ENCODE measurements at regions not wholly inside any gene's neighbourhood (a gene's known extent, or its start where the extent isn't known, plus 50 kb on each side); places are given as distances from the start of the nearest gene placed in this dataset.

DNA sequence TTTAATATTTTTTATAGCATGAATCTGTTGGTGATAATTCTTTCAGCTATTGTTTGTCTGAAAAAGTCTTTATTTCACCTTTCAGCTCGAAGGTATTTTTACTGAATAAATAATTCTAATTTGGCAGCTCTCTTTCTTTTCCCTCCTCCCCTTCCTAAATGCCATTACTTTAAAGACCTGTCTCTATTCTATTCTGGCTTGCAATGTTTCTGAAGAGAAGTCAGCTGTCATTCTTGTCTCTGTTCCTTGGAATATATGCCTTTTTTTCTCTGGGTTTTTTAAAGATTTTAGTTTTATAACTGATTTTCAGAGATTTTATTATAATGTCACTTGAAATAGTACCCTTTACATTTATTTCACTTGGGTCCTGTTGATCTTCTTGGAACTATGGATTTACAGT is 237.9 kb upstream of the DAAM1 start:
- TF ChIP-seq POLR2A (IDR thresholded peaks at IDR 0.05), result no peak
- no peak for TF ChIP-seq POLR2AphosphoS5 (IDR thresholded peaks at IDR 0.05)
- TF ChIP-seq, protein P1, sequence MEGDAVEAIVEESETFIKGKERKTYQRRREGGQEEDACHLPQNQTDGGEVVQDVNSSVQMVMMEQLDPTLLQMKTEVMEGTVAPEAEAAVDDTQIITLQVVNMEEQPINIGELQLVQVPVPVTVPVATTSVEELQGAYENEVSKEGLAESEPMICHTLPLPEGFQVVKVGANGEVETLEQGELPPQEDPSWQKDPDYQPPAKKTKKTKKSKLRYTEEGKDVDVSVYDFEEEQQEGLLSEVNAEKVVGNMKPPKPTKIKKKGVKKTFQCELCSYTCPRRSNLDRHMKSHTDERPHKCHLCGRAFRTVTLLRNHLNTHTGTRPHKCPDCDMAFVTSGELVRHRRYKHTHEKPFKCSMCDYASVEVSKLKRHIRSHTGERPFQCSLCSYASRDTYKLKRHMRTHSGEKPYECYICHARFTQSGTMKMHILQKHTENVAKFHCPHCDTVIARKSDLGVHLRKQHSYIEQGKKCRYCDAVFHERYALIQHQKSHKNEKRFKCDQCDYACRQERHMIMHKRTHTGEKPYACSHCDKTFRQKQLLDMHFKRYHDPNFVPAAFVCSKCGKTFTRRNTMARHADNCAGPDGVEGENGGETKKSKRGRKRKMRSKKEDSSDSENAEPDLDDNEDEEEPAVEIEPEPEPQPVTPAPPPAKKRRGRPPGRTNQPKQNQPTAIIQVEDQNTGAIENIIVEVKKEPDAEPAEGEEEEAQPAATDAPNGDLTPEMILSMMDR (IDR thresholded peaks at IDR 0.05), result no peak
- Histone ChIP-seq H3K36me3 (no peaks in the 10 kb centered on the region), H3K4me1 (replicated peaks) (no peaks in the 10 kb centered on the region), H3K9me3 (no peaks in the 10 kb centered on the region), H3K27me3 (replicated peaks; ENCODE audit: insufficient read depth) (no peaks in the 10 kb centered on the region), H3K27ac (no peak overlapping the region), H3K4me3 (no peak overlapping the region)
- 44% methylated on average over 1 of the region's 1 CpG for WGBS
- DNase-seq (ENCODE audit: low spot score), result no peak
- intact Hi-C loops (cut with DNase I), result no loop called here

DNA sequence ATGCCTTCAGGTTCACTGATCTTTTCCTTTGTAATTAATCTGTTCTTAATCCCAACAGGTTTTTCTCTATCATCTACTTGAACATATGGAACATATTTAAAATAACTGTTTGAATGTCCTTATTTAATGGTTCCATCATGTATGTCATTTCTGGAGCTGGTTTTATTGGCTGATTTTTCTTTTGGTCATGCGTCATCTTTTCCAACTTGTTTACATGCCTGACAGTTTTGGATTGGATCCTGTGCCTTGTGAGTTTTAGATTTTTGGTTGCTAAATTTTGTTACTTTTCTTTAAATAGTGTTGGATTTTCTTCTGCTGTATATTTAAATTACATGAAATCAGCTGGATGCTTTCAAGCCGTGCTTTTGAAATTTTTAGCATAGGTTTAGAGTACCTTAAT is 237.3 kb upstream of the DAAM1 start:
- no peaks in the 10 kb centered on the region for H3K4me1 ChIP-seq (replicated peaks)
- no peaks in the 10 kb centered on the region for H3K9me3 ChIP-seq
- H3K36me3 ChIP-seq, result no peaks in the 10 kb centered on the region
- H3K4me3 ChIP-seq, result no peak overlapping the region
- intact Hi-C loops (cut with DNase I), result no loop called here
- WGBS, result 95% methylated on average over 2 of the region's 2 CpGs
- no peak for DNase-seq (ENCODE audit: low spot score)
- no peaks in the 10 kb centered on the region for H3K27me3 ChIP-seq (replicated peaks; ENCODE audit: insufficient read depth)
- no peak overlapping the region for H3K27ac ChIP-seq
- TF ChIP-seq POLR2A (IDR thresholded peaks at IDR 0.05), result no peak
- TF ChIP-seq, protein P1 (IDR thresholded peaks at IDR 0.05), result no peak
- no peak for TF ChIP-seq POLR2AphosphoS5 (IDR thresholded peaks at IDR 0.05)

DNA sequence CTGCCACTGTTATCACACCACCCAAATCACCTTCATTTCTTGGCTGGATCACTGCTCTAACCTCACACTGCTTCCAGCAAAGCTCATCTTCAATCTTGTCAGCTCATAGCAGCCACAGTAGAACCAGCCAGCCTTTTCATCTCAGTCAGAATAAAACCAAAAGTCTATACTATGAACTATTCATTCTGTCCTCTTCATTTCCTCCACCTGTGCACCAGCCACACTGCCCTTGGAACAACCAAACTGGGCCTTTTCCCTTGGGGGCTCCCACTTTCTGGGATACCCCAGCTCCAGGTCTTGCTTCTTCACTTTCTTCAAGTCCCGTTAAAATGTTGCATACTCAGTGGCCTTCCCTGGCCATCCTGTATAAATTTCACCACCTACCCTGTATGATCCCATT is 234.4 kb upstream of the DAAM1 start:
- Histone ChIP-seq H3K9me3 (no peaks in the 10 kb centered on the region), H3K27ac (no peak overlapping the region), H3K4me1 (replicated peaks) (no peaks in the 10 kb centered on the region), H3K4me3 (no peak overlapping the region), H3K27me3 (replicated peaks; ENCODE audit: insufficient read depth) (no peaks in the 10 kb centered on the region), H3K36me3 (no peaks in the 10 kb centered on the region)
- intact Hi-C loops (cut with DNase I), result no loop called here
- DNase-seq (ENCODE audit: low spot score), result no peak
- WGBS, result 97% methylated on average over 1 of the region's 1 CpG
- TF ChIP-seq POLR2A (IDR thresholded peaks at IDR 0.05) (no peak), POLR2AphosphoS5 (IDR thresholded peaks at IDR 0.05) (no peak)
- TF ChIP-seq, protein P1 (IDR thresholded peaks at IDR 0.05), result no peak

DNA sequence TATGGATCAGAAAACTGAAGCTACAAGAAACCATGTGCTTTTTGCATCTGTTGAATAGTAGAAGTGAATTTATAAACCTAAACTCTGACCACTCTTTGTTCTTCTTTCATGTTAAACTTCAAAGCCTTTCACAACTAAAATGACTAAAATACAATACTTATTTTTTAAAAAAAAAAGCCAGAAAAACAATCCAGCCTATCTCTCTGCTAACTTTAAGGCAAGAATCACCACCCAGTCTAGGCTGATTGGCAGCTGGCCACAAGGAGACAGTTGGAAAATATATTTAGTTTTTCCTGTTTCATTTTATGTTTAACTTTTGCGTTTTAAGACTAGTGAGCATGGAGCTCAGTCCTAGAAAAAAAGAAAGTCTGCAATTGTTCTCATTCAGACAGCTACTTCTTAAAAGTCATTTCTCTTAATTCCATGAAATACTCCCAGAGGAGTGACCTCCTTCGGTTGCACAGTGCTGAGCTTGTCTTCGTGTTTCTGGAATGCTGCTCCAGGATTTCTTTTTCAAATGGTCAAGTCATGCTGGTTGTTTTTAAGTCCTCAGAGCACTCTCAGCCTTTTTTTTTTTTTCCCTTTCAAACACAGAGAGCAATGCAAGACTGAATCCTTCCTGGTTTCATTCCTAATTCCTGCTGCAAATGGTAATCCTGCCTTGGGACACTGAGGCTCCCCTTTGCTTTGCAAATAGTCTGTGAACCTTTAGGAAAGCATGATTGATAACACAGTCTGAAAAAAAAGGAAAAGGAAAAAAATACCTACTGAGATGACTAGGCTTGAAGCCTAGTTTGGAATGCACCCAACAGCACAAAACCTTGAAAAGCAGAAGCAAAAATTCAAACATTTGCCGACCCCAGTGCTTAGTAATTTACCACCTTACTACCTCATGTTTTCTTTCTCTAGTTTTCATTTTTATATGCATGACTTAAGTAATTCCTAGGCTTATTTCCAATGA is 233.3 kb upstream of the DAAM1 start:
- Histone ChIP-seq H3K9me3 (no peaks in the 10 kb centered on the region), H3K36me3 (no peaks in the 10 kb centered on the region), H3K27me3 (replicated peaks; ENCODE audit: insufficient read depth) (no peaks in the 10 kb centered on the region), H3K27ac (no peak overlapping the region), H3K4me1 (replicated peaks) (no peaks in the 10 kb centered on the region), H3K4me3 (no peak overlapping the region)
- intact Hi-C loops (cut with DNase I), result no loop called here
- TF ChIP-seq POLR2AphosphoS5 (IDR thresholded peaks at IDR 0.05), result no peak
- TF ChIP-seq, protein P1 (IDR thresholded peaks at IDR 0.05), result no peak
- TF ChIP-seq POLR2A (IDR thresholded peaks at IDR 0.05), result no peak
- DNase-seq (ENCODE audit: low spot score), result no peak
- WGBS, result 13% methylated on average over 4 of the region's 4 CpGs

Data from prostate gland (tissue), 2 donors.